T-helper 2 cell treated with Interferon-gamma antibody and Interleukin-4, amounts not matched to agents 5 μg/mL and 100 μg/mL, for 36 hours (primary cell): ENCODE measurements at regions not wholly inside any gene's neighbourhood (a gene's known extent, or its start where the extent isn't known, plus 50 kb on each side); places are given as distances from the start of the nearest gene placed in this dataset.

Experiments
- DNase-seq: peaks from one replicate; pipeline ENCODE4 v3.0.0; 2021; ENCODE audit warnings: low spot score
- H3K27ac Mint-ChIP-seq: one replicate; pipeline ENCODE4 v1.8.0; 2021; ENCODE audit warnings: mild to moderate bottlenecking, mixed read lengths
- H3K27me3 Mint-ChIP-seq: one replicate; pipeline ENCODE4 v1.8.0; 2021; ENCODE audit warnings: low read depth, mixed read lengths
- H3K36me3 Mint-ChIP-seq: one replicate; pipeline ENCODE4 v1.8.0; 2021; ENCODE audit warnings: low read depth, mixed read lengths
- H3K4me1 Mint-ChIP-seq: one replicate; pipeline ENCODE4 v1.8.0; 2021; ENCODE audit warnings: low read depth, mixed read lengths
- H3K4me3 Mint-ChIP-seq: one replicate; pipeline ENCODE4 v1.8.0; 2022; ENCODE audit warnings: mild to moderate bottlenecking, moderate library complexity, mixed read lengths
- H3K9me3 Mint-ChIP-seq: one replicate; pipeline ENCODE4 v1.8.0; 2021; ENCODE audit warnings: mixed read lengths

DNA sequence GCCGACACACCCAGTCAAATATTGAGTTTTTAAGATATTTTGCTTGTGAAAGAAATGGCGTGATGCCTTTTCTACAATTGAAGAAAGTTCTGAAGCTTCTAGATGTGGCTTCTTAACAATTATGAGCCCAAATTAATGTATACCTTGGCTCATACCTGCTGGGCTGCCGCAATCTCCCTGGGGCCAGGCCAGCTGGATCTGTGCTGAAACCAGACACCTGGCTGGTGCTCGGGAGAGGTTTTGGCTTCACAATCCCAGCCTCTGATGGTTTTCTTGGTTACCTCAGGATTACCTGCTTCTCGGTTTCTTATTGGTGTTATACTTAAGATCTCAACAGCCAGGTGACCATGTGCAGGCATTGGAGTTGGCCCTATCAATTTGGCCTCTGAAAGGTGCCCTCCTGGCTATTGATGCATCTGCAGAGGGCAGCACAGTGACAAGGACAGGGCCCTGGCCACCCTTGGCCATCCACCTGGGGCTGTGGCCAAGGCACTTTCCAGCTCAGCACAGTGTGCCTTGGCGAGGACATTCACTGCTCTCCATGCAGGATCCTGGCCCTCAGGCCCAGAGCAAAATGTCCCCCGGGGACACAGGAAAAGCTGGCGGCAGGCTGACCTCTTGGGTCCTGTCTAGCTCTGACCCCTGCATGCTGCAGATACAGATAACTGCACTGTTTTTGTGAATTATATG lies 305.0 kb downstream of the ZNF536 start:
- no peak overlapping the region for H3K27ac Mint-ChIP-seq
- H3K9me3 Mint-ChIP-seq = no peaks in the 10 kb centered on the region
- DNase-seq = no peak
- H3K27me3 Mint-ChIP-seq = no peaks in the 10 kb centered on the region
- no peaks in the 10 kb centered on the region for H3K36me3 Mint-ChIP-seq
- H3K4me1 Mint-ChIP-seq = no peaks in the 10 kb centered on the region
- no peak overlapping the region for H3K4me3 Mint-ChIP-seq

DNA sequence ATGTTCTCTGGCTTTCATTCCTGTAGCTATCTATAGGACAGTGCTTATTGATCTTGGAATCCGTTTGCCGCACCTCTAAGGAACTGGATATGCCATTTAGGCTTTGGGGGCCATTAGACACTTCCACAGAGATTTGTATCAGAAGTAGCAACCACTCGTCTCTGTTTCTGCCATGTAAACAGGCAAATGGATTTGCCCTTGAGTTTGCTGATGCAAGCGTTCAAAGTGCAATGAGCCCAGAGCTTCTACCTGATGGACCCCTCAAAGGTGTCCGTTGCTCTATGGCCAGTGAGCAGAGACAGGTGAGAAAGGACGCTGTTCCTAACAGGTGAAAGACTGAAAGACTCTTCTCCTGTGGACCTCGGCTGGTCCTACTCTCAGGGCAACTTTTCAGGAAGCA lies 302.9 kb downstream of the ZNF536 start:
- no peaks in the 10 kb centered on the region for H3K36me3 Mint-ChIP-seq
- no peaks in the 10 kb centered on the region for H3K9me3 Mint-ChIP-seq
- H3K4me1 Mint-ChIP-seq = no peaks in the 10 kb centered on the region
- no peak overlapping the region for H3K27ac Mint-ChIP-seq
- no peaks in the 10 kb centered on the region for H3K27me3 Mint-ChIP-seq
- H3K4me3 Mint-ChIP-seq = no peak overlapping the region
- no peak for DNase-seq

DNA sequence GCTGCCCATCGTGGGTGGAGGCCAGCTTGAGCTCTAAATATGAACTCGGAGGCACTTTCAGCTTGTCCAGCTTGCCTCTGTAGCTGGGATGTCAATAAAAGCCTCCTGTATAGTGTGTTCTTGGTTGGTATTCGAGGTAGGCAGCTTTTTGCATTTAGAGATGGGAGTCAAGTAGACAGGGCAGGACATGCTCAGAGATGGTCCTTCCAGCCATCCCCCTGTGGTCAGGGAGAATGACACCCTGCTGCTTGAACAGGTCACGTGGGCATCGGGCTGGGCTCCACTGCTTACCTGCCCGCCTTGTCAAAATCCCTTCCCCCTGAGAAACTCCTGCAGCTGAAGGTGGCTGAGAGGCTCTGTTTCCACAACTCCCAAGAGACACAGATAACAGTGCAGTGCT lies 302.5 kb downstream of the ZNF536 start:
- Mint-ChIP-seq H3K27me3 (no peaks in the 10 kb centered on the region), H3K4me1 (no peaks in the 10 kb centered on the region)

DNA sequence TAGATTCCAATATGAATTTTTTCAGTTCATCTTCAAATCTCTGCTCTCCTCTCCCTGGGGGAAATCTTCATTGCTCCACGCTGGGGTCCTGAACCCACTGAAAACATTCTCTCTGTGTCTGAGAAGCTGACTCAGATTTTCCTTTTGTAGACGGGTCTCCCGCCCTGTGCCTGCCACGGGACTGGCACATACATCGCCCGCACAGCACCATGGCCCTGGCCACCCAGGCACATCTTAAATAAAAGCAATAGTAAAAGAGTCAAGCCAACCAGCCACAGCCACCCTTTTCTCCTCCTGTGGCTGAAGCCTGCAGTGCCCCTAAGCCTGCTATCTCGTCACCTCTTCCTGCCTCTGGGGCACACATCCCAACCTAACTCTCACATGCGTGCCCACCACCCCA lies 301.2 kb downstream of the ZNF536 start:
- H3K9me3 Mint-ChIP-seq = no peaks in the 10 kb centered on the region
- H3K36me3 Mint-ChIP-seq = no peaks in the 10 kb centered on the region
- no peaks in the 10 kb centered on the region for H3K27me3 Mint-ChIP-seq
- H3K4me1 Mint-ChIP-seq = no peaks in the 10 kb centered on the region
- no peak overlapping the region for H3K4me3 Mint-ChIP-seq
- no peak for DNase-seq
- no peak overlapping the region for H3K27ac Mint-ChIP-seq

More for the DNA sequence above, 302.5 kb downstream of the ZNF536 start:
- H3K9me3 Mint-ChIP-seq = no peaks in the 10 kb centered on the region
- no peak overlapping the region for H3K4me3 Mint-ChIP-seq
- DNase-seq = no peak
- H3K27ac Mint-ChIP-seq = no peak overlapping the region
- H3K36me3 Mint-ChIP-seq = no peaks in the 10 kb centered on the region

DNA sequence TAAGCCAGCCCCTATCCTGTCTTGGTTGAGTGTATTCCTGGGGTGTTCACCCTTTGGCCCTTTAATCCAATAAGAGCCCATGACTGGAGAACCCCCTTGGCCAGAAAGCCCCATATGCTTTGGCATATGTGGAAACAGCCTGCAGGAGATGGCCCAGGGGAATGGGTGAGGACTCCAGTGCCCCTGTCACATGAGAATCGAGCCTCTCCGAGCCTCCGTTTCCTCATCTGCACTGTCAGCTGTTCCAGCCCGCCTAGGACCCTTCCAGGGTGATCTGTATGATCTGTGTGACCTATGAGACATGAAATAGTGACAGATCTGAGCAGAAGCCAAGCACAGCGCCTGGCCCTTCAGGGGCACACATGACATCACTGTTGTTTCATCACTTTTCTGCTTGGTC lies 300.7 kb downstream of the ZNF536 start:
- no peaks in the 10 kb centered on the region for H3K27me3 Mint-ChIP-seq
- H3K4me1 Mint-ChIP-seq = no peaks in the 10 kb centered on the region
- no peak overlapping the region for H3K4me3 Mint-ChIP-seq
- no peaks in the 10 kb centered on the region for H3K9me3 Mint-ChIP-seq
- no peaks in the 10 kb centered on the region for H3K36me3 Mint-ChIP-seq
- no peak for DNase-seq
- H3K27ac Mint-ChIP-seq = no peak overlapping the region

DNA sequence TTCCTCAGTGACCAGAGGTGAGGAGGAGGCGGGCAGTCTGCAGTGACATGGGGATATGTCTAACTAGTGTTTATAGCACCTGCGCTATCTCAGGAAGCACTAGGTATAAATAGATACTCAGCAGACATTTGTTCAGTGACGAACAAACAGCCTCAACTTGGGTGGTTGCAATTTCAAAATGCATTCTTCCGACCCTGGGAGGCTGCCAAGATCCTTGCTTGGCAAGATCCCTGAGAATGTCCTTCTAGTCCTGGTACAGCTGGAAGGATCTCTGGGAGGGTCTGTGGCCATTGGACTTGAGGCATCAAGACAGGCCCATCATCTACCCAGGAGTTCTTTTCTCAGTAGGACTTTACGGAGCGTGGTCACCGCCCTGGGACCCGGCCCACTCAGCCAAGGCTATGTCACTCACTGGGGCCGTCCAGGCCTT lies 299.5 kb downstream of the ZNF536 start:
- no peaks in the 10 kb centered on the region for H3K27me3 Mint-ChIP-seq
- no peak overlapping the region for H3K4me3 Mint-ChIP-seq
- H3K27ac Mint-ChIP-seq = no peak overlapping the region
- H3K9me3 Mint-ChIP-seq = no peaks in the 10 kb centered on the region
- no peak for DNase-seq
- no peaks in the 10 kb centered on the region for H3K4me1 Mint-ChIP-seq
- H3K36me3 Mint-ChIP-seq = no peaks in the 10 kb centered on the region

DNA sequence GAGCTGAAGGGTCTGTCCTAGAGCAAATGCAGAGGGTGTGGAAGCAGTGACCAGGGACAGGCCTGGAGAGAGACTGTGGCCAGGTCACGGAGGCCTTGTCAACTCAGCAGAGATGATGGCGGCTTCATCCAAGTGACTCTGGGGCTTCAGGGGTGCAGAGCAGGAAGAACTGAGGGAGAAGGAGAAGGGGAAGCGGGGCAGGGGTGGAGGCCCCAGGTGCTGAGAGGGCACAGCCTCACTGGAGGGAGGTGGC lies 299.1 kb downstream of the ZNF536 start:
- Mint-ChIP-seq H3K27me3 (no peaks in the 10 kb centered on the region), H3K4me3 (no peak overlapping the region), H3K27ac (no peak overlapping the region), H3K9me3 (no peaks in the 10 kb centered on the region), H3K36me3 (no peaks in the 10 kb centered on the region), H3K4me1 (no peaks in the 10 kb centered on the region)
- DNase-seq = no peak

DNA sequence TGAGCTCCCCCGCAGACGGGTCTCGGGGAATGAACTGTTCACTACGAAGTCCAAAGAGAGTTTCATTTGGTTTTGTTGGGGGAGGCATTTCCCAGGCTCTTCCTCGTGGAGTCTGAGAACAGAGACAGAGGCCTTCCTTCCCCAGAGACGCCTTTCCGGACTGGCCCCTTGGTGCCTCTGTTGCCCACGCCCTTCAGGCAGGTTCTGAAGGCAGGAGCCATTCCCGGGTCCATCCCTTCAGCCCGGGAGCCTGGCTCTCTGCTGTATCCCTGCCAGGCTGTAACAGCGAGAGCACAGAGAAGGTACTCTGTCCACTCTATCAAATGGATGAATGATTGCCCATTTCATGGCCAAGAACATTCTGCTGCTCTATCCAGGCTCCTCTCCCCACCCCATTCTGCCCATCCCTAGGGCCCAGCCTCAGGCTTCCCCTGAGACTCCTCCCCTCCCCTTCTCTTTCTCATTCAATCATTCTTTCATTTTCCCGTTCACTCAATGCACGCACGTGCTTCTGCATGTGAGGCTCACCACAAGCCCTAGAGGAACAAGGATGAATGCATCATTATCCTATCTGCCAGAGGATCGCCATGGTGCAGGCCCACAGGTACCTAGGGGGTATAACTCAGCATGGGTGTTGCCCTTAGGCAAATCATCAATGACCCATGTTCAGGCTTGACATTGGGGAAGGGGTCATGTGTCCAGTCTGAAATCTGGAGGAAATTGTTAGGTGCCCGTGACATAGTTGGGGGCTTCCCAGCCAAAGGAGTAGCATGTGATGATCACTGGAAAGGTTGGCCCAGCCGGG lies 298.6 kb downstream of the ZNF536 start:
- H3K4me1 Mint-ChIP-seq = no peaks in the 10 kb centered on the region

DNA sequence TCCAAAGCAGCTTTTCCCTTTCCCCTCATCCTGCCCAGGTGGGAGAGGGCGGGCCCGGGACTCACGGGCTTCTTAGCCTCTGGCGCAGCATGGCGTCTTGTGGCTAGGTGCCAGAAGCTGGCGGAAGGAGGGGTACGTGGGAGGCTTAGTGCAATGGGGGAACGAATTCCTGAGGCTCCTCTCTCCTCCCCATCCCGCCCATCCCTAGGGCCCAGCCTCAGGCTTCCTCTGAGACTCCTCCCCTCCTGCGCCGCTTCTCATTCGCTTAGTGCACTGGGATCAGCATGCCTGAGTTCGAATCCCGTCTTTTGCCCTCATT lies 297.8 kb downstream of the ZNF536 start:
- H3K36me3 Mint-ChIP-seq = no peaks in the 10 kb centered on the region
- no peak overlapping the region for H3K4me3 Mint-ChIP-seq
- no peak overlapping the region for H3K27ac Mint-ChIP-seq
- no peaks in the 10 kb centered on the region for H3K9me3 Mint-ChIP-seq
- H3K27me3 Mint-ChIP-seq = no peaks in the 10 kb centered on the region
- DNase-seq = no peak
- no peaks in the 10 kb centered on the region for H3K4me1 Mint-ChIP-seq

More for the DNA sequence above, 298.6 kb downstream of the ZNF536 start:
- no peak for DNase-seq
- no peak overlapping the region for H3K4me3 Mint-ChIP-seq
- H3K36me3 Mint-ChIP-seq = no peaks in the 10 kb centered on the region
- no peaks in the 10 kb centered on the region for H3K9me3 Mint-ChIP-seq
- H3K27me3 Mint-ChIP-seq = no peaks in the 10 kb centered on the region
- no peak overlapping the region for H3K27ac Mint-ChIP-seq

DNA sequence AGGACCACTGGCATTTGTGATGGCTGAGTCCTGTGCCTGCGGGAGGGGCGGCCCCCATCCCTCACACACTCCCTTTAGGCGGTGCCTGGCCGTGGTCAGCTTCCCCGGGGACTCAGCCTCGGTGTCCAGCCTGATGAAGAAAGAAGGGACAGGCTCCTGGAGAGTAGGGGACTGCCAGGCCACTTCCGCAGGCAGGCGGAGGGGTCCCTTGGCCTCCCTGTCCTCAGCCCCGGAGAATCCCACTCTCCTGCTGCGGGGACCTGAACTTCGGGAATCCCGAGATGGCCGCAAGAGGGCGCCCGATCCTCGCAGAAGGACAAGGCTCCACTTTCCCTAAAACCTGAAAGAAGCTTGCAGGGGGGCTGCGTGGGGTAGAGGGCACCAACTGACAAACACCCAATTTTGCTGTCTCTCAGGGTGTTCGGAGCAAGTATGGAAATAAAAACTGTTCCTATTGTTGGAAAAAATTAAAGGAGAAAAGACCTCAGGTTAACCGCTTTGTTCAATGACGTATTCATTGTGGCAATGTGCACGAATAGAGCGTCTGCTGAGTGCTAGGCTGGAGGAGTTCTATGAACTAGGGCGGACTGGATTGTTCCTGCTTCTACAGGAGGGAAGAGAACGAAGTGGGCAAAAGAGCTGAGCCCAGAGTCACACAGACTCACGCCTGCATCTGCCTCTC lies 297.3 kb downstream of the ZNF536 start:
- DNase-seq = peak; percentile 5
- no peak overlapping the region for H3K27ac Mint-ChIP-seq
- H3K36me3 Mint-ChIP-seq = no peaks in the 10 kb centered on the region
- no peaks in the 10 kb centered on the region for H3K4me1 Mint-ChIP-seq
- no peaks in the 10 kb centered on the region for H3K9me3 Mint-ChIP-seq
- H3K4me3 Mint-ChIP-seq = no peak overlapping the region
- no peaks in the 10 kb centered on the region for H3K27me3 Mint-ChIP-seq

DNA sequence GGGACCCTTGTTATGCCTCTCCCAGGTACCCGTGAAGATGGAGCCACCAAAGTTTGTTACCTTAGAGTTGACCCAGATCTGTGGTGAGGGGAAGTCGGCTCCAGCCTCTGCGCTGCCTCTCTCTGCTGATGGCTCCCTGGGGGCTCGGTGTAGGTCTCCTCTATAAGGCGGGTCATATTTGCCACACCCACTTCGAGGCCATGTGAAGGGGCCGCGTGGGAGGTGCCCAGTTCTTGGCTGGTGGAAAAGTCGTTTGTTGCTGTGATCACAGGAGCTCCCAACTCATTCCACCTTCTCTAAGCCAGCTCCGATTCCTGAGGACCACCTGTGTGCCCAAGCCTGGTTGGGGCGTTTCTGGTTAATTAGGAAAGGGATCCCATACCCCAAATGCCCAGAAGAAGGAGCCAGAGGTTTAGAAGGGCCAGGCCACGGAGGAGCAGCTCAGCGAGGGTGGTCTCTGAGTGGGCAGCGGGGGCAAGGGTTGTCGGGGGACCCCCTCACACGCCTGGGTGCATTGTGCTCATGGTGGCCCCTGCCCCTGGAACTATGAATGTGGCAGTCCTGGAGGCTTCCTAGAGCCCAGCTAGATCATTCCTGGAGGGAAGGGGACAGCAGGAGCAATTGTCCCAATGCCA lies 296.5 kb downstream of the ZNF536 start:
- H3K36me3 Mint-ChIP-seq = no peaks in the 10 kb centered on the region
- H3K9me3 Mint-ChIP-seq = no peaks in the 10 kb centered on the region
- no peak overlapping the region for H3K27ac Mint-ChIP-seq
- H3K27me3 Mint-ChIP-seq = no peaks in the 10 kb centered on the region
- no peak for DNase-seq
- no peaks in the 10 kb centered on the region for H3K4me1 Mint-ChIP-seq
- H3K4me3 Mint-ChIP-seq = no peak overlapping the region

DNA sequence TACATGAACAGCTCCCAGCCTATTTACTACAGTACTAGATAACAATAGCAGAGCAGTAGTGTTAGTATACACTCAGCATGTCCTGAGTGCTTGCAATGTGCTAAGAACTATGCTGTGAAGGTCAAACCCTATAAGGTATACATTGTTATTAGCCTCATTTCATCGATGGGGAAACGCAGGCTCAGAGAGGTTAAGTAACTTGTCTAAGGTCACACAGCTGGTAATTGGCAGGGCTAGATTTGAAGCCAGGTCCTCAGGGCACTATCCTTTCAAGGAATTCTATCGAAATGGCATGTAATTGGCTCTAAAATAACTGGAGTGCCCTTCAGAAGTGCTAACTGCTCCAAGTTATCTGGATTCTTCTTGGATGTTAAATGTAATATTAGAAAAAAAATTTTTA lies 295.6 kb downstream of the ZNF536 start:
- Mint-ChIP-seq H3K27me3 (no peaks in the 10 kb centered on the region), H3K4me1 (no peaks in the 10 kb centered on the region), H3K27ac (no peak overlapping the region), H3K4me3 (no peak overlapping the region), H3K36me3 (no peaks in the 10 kb centered on the region), H3K9me3 (no peaks in the 10 kb centered on the region)
- no peak for DNase-seq

DNA sequence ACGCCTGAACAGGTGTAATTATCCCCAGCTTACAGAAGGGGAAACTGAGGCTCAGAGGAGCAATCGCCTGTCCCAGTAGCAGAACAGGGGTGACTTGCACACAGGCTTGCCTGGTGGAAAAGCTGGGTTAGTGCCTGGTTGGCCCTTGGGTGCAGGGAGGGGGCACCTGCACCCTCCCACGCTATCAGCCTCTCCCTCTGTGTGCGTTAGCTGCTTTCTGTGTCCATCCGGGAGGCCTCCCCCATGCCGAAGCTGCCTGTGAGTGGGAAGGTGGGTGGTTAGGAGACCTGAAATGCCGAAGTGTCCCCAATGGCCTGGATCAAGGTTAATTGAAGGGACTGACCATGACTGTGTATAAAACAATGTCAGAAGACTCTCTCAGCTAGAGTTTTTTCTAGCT lies 295.0 kb downstream of the ZNF536 start:
- Mint-ChIP-seq H3K4me3 (no peak overlapping the region), H3K4me1 (no peaks in the 10 kb centered on the region), H3K36me3 (no peaks in the 10 kb centered on the region), H3K27me3 (peaks cover 4% of the 10 kb centered on the region), H3K9me3 (no peaks in the 10 kb centered on the region), H3K27ac (no peak overlapping the region)
- no peak for DNase-seq

DNA sequence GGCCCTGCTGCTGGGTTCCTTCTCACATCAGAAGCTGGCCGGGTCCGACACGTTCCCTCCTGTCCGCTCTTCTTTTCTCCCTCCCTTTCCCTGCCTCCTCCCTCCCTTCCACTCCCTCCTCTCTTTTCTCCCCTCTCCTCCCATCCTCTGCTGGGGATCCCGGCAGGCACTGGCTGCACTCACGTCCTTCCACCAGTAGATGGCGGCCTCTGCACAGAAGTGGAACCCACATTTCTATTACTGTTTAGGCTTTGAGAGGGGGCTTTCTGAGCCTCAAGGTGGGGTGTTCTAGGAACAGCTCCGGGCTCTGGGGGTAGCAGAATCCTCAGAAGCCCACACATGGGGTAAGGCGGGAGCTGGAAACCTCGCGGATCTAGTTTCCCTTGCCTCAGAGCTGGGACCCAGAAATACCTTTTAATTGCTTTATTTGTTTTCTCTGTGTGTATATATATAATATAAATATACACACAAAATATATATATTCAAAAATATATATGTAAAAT lies 294.2 kb downstream of the ZNF536 start:
- H3K4me3 Mint-ChIP-seq = no peak overlapping the region
- H3K27me3 Mint-ChIP-seq = peaks cover 4% of the 10 kb centered on the region
- no peak overlapping the region for H3K27ac Mint-ChIP-seq
- H3K9me3 Mint-ChIP-seq = no peaks in the 10 kb centered on the region
- no peaks in the 10 kb centered on the region for H3K36me3 Mint-ChIP-seq
- peak; percentile 5 for DNase-seq
- no peaks in the 10 kb centered on the region for H3K4me1 Mint-ChIP-seq
